ENCODE measurements at regions not wholly inside any gene's neighbourhood (a gene's known extent, or its start where the extent isn't known, plus 50 kb on each side); places are given as distances from the start of the nearest gene placed in this dataset.
A peak's percentile ranks its signal among the peaks of the same experiment; 100 is the strongest.

DNA sequence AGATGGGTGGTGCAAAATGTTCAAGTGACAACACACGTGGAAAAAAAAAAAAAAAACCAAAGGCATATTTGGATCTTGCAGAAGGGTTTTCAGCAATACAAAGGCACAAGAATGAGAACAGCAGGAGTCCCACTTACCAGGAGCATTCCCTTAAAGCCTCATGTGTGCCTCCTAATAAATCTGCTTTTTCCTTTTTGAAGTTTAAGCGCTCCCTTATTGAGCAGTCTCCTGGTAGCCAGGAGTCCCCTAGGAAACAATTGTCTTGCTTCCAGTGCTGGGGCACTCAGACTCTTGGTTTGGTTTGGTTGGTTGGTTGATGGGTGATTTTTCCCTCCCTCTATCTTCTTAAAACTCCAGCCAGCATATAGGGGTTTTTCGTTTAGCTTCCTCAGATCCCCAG lies 321.8 kb upstream of the NFE2L3 start:
- FAIRE-seq = no peak
- no peak overlapping the region for H3K27ac ChIP-seq (ENCODE audit: low read depth in 2 of 2, low read length in 2 of 2)

DNA sequence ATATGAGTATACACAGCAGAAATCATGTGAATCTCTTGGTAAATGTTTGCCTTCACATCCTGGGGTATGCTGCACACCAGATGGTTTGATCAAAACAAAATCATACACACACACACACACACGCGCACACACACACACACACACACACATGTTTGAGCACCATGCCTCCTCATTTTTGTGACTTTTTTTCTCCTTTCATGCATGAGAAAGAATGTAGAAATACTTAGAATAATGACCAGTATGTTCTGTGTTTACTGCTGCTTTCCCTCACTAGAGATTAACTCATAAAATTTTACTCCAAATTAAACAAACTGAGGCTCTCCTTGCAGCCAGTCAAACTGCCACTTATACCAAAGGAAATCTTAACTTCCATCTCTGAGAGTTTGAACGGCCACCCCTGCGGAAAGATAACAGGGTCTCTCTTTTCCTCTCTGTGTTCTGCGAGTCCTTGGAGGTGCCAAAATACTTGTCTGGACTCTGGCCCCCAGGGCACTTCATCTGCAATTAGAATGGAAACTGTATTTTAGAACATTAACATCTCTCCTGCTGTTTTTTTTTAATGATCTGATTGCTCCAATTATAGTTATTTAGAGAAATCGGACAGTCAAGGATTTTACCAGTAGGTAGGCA lies 320.8 kb upstream of the NFE2L3 start:
- H3K9ac ChIP-seq (ENCODE audit: low read length in 3 of 3) = no peak overlapping the region
- TF ChIP-seq, protein P1, sequence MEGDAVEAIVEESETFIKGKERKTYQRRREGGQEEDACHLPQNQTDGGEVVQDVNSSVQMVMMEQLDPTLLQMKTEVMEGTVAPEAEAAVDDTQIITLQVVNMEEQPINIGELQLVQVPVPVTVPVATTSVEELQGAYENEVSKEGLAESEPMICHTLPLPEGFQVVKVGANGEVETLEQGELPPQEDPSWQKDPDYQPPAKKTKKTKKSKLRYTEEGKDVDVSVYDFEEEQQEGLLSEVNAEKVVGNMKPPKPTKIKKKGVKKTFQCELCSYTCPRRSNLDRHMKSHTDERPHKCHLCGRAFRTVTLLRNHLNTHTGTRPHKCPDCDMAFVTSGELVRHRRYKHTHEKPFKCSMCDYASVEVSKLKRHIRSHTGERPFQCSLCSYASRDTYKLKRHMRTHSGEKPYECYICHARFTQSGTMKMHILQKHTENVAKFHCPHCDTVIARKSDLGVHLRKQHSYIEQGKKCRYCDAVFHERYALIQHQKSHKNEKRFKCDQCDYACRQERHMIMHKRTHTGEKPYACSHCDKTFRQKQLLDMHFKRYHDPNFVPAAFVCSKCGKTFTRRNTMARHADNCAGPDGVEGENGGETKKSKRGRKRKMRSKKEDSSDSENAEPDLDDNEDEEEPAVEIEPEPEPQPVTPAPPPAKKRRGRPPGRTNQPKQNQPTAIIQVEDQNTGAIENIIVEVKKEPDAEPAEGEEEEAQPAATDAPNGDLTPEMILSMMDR (IDR thresholded peaks at IDR 0.05; ENCODE audit: borderline replicate concordance, extremely low read depth, insufficient read depth) = no peak
- H3K27ac ChIP-seq (ENCODE audit: low read depth in 2 of 2, low read length in 2 of 2) = no peak overlapping the region
- peaks cover 0 to 3% (median 0%) of the 10 kb centered on the region in 3 donors for H3K9me3 ChIP-seq (ENCODE audit: control insufficient read depth in 2 of 3, insufficient read depth in 1 of 3, low read length in 3 of 3)
- no peak overlapping the region for H3K4me3 ChIP-seq (ENCODE audit: low read length in 3 of 3)
- H3K27me3 ChIP-seq (ENCODE audit: control insufficient read depth, insufficient read depth, low read length) = no peaks in the 10 kb centered on the region
- intact Hi-C loops (cut with DNase I) = no loop called here
- H3K4me1 ChIP-seq (ENCODE audit: control insufficient read depth in 2 of 3, insufficient read depth in 2 of 3, low read depth in 1 of 3, low read length in 3 of 3) = peaks cover 0 to 11% (median 0%) of the 10 kb centered on the region in 3 donors
- FAIRE-seq (no peak), DNase-seq (peak in 3 of 5 donors; percentile 46 to 70 (median 51))
- H3K36me3 ChIP-seq (ENCODE audit: control insufficient read depth in 2 of 3, insufficient read depth in 3 of 3, low read length in 3 of 3) = no peaks in the 10 kb centered on the region

More for the DNA sequence above, 321.8 kb upstream of the NFE2L3 start:
- Histone ChIP-seq H3K9ac (ENCODE audit: low read length in 3 of 3) (no peak overlapping the region), H3K9me3 (ENCODE audit: control insufficient read depth in 2 of 3, insufficient read depth in 1 of 3, low read length in 3 of 3) (peaks cover 0 to 3% (median 0%) of the 10 kb centered on the region in 3 donors), H3K4me1 (ENCODE audit: control insufficient read depth in 2 of 3, insufficient read depth in 2 of 3, low read depth in 1 of 3, low read length in 3 of 3) (peaks cover 0 to 11% (median 0%) of the 10 kb centered on the region in 3 donors), H3K36me3 (ENCODE audit: control insufficient read depth in 2 of 3, insufficient read depth in 3 of 3, low read length in 3 of 3) (no peaks in the 10 kb centered on the region), H3K4me3 (ENCODE audit: low read length in 3 of 3) (no peak overlapping the region), H3K27me3 (ENCODE audit: control insufficient read depth, insufficient read depth, low read length) (no peaks in the 10 kb centered on the region)
- intact Hi-C loops (cut with DNase I) = no loop called here
- DNase-seq = peak in 1 of 5 donors; percentile 41
- TF ChIP-seq, protein P1 (IDR thresholded peaks at IDR 0.05; ENCODE audit: borderline replicate concordance, extremely low read depth, insufficient read depth) = no peak

DNA sequence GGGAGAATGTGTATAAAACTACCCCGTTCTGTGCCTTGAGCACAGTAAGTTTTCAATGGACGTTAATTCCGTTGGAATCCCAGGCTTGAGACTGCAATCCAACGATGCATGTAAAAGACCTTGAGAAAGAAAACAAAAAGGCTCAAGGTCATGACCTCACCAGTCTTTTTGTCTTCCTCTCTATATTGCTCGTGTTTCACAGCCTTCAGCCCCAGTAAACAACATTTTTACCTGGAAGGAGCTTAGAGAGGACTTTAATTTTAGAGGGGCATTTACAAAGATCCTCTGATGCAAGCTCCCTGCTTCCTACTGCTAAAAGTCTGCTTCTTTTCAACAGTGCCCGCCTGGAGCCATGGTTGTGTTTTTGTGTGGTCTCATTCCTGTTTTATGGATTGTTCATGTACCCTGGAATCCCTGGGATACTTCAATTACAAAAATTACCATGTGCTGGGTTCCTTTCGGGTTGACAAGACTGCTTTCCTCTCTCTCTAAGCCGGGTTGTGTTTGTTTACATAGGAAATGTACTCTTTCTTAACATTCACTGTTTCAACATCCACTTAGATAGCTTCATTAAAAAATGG lies 320.1 kb upstream of the NFE2L3 start:
- H3K4me1 ChIP-seq (ENCODE audit: control insufficient read depth in 2 of 3, insufficient read depth in 2 of 3, low read depth in 1 of 3, low read length in 3 of 3) = peaks cover 0 to 11% (median 0%) of the 10 kb centered on the region in 3 donors
- no peaks in the 10 kb centered on the region for H3K36me3 ChIP-seq (ENCODE audit: control insufficient read depth in 2 of 3, insufficient read depth in 3 of 3, low read length in 3 of 3)
- H3K9me3 ChIP-seq (ENCODE audit: control insufficient read depth in 2 of 3, insufficient read depth in 1 of 3, low read length in 3 of 3) = peaks cover 0 to 3% (median 0%) of the 10 kb centered on the region in 3 donors
- TF ChIP-seq, protein P1 (IDR thresholded peaks at IDR 0.05; ENCODE audit: borderline replicate concordance, extremely low read depth, insufficient read depth) = no peak
- FAIRE-seq (no peak), DNase-seq (peak in 3 of 5 donors; percentile 53 to 89 (median 87))
- no peak overlapping the region for H3K27ac ChIP-seq (ENCODE audit: low read depth in 2 of 2, low read length in 2 of 2)
- no peak overlapping the region for H3K4me3 ChIP-seq (ENCODE audit: low read length in 3 of 3)
- H3K27me3 ChIP-seq (ENCODE audit: control insufficient read depth, insufficient read depth, low read length) = no peaks in the 10 kb centered on the region
- H3K9ac ChIP-seq (ENCODE audit: low read length in 3 of 3) = no peak overlapping the region
- intact Hi-C loops (cut with DNase I) = no loop called here

Measured in kidney (tissue), 13 donors.